ENCODE measurements at regions not wholly inside any gene's neighbourhood (a gene's known extent, or its start where the extent isn't known, plus 50 kb on each side); places are given as distances from the start of the nearest gene placed in this dataset.
"Not testable (repeated sequence)": the region's sequence is repeated elsewhere in the genome, so short reads cannot be mapped to it uniquely, and the experiment has no call there.

DNA sequence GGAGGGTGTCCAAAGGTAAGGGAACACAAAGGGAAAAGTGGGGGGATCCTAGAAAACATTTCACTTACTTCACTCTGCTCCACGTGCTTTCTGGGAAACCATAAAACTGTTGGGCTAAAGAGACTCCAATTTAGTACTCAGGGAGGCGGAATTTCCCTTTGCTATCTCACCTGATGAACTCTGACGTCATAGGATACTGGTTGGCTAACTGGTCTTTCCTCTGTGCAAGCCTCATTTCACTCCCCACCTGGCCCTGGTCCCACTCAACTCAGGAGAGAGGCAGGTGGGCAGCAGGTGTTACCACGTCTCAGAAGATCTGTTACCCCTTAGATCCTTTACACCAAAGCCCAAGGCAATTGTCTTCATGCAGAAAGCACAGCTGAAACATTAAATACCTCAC lies 51.8 kb upstream of the PMAIP1 start:
- no peaks in the 10 kb centered on the region for H3K36me3 ChIP-seq (replicated peaks; ENCODE audit: low read depth, low read length)
- TF ChIP-seq EZH2phosphoT487 (IDR thresholded peaks at IDR 0.05; ENCODE audit: low read depth) = no peak
- TF ChIP-seq, protein P1, sequence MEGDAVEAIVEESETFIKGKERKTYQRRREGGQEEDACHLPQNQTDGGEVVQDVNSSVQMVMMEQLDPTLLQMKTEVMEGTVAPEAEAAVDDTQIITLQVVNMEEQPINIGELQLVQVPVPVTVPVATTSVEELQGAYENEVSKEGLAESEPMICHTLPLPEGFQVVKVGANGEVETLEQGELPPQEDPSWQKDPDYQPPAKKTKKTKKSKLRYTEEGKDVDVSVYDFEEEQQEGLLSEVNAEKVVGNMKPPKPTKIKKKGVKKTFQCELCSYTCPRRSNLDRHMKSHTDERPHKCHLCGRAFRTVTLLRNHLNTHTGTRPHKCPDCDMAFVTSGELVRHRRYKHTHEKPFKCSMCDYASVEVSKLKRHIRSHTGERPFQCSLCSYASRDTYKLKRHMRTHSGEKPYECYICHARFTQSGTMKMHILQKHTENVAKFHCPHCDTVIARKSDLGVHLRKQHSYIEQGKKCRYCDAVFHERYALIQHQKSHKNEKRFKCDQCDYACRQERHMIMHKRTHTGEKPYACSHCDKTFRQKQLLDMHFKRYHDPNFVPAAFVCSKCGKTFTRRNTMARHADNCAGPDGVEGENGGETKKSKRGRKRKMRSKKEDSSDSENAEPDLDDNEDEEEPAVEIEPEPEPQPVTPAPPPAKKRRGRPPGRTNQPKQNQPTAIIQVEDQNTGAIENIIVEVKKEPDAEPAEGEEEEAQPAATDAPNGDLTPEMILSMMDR (IDR thresholded peaks at IDR 0.05; ENCODE audit: low read depth, low read length) = 0 out of 2 replicates have a peak, but pooled peaks have one; percentile 17
- H3K4me2 ChIP-seq (ENCODE audit: low read length) = peak overlapping the region; percentile 71
- no peaks in the 10 kb centered on the region for H4K20me1 ChIP-seq (ENCODE audit: insufficient read depth, low read length)
- H3K4me3 ChIP-seq (ENCODE audit: low read length) = peak overlapping the region; percentile 40
- no peaks in the 10 kb centered on the region for H3K79me2 ChIP-seq (ENCODE audit: low read length)
- H3K27ac ChIP-seq (ENCODE audit: low read length) = peak overlapping the region; percentile 62
- H3K9me3 ChIP-seq (ENCODE audit: insufficient read depth, low read length) = no peaks in the 10 kb centered on the region
- H3K9ac ChIP-seq (ENCODE audit: low read length) = peak overlapping the region; percentile 20; the same call in 1 of the 2 replicates
- no peaks in the 10 kb centered on the region; the same call in 1 of the 2 replicates for H3K27me3 ChIP-seq (ENCODE audit: low read depth, low read length)
- H2AFZ ChIP-seq (ENCODE audit: low read depth, low read length) = peak overlapping the region; percentile 61
- H3K4me1 ChIP-seq (ENCODE audit: low read length) = peaks cover 54% of the 10 kb centered on the region

DNA sequence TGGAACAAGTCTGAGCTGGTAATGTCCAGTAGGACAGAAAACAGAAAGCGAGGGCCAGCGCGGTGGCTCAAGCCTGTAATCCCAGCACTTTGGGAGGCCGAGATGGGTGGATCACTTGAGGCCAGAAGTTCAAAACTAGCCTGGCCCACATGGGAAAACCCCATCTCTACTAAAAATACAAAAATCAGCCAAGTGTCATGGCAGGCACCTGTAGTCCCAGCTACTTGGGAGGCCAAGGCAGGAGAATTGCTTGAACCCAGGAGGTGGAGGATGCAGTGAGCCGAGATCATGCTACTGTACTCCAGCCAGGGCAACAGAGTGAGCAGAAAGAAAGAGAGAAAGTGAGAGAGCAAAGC lies 52.3 kb upstream of the PMAIP1 start:
- peak overlapping the region; percentile 71 for H3K4me2 ChIP-seq (ENCODE audit: low read length)

DNA sequence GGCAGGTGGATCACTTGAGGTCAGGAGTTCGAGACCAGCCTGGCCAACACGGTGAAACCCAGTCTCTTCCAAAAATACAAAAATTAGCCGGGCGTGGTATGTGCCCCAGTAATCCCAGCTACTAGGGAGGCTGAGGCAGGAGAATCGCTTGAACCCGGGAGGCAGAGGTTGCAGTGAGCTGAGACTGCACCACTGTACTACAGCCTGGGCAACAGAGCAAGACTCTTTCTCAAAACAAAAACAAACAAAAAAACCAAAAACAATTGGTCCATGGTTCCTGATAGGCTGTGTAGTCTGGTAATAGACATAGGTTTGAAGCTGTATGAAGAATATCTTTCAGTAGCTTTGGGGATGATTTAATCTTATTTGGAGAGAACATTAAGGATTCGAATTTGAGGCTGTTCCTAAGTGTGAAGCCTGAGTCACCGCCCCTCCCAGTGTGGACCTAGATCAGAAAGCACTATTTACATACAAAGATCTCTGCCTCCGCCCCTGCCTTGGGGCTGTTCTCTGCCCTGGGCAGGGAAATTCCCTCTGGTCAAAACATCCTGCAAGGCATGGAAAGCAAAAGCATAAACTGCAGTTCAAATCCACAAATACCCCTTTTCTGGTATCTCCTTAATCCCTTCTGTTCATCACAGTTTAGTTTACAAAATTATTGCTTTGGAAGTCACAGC lies 52.8 kb upstream of the PMAIP1 start:
- H3K27me3 ChIP-seq (ENCODE audit: low read depth, low read length) = peaks cover 5% of the 10 kb centered on the region
- H3K4me2 ChIP-seq (ENCODE audit: low read length) = peak overlapping the region; percentile 71
- H3K36me3 ChIP-seq (replicated peaks; ENCODE audit: low read depth, low read length) = no peaks in the 10 kb centered on the region
- TF ChIP-seq, protein P1 (IDR thresholded peaks at IDR 0.05; ENCODE audit: low read depth, low read length) = no peak
- no peak for TF ChIP-seq EZH2phosphoT487 (IDR thresholded peaks at IDR 0.05; ENCODE audit: low read depth)
- peak overlapping the region; percentile 62 for H3K27ac ChIP-seq (ENCODE audit: low read length)
- no peaks in the 10 kb centered on the region for H3K79me2 ChIP-seq (ENCODE audit: low read length)
- H4K20me1 ChIP-seq (ENCODE audit: insufficient read depth, low read length) = no peaks in the 10 kb centered on the region
- peak overlapping the region; percentile 20; the same call in 1 of the 2 replicates for H3K9ac ChIP-seq (ENCODE audit: low read length)
- H3K4me3 ChIP-seq (ENCODE audit: low read length) = peak overlapping the region; percentile 40
- H3K9me3 ChIP-seq (ENCODE audit: insufficient read depth, low read length) = no peaks in the 10 kb centered on the region
- H3K4me1 ChIP-seq (ENCODE audit: low read length) = peaks cover 58% of the 10 kb centered on the region
- H2AFZ ChIP-seq (ENCODE audit: low read depth, low read length) = no peak overlapping the region

More for the DNA sequence above, 52.3 kb upstream of the PMAIP1 start:
- H3K36me3 ChIP-seq (replicated peaks; ENCODE audit: low read depth, low read length); H3K9me3 ChIP-seq (ENCODE audit: insufficient read depth, low read length); H4K20me1 ChIP-seq (ENCODE audit: insufficient read depth, low read length); H3K79me2 ChIP-seq (ENCODE audit: low read length); H3K27me3 ChIP-seq (ENCODE audit: low read depth, low read length): not testable (repeated sequence)
- Histone ChIP-seq H3K9ac (ENCODE audit: low read length) (peak overlapping the region; percentile 20; the same call in 1 of the 2 replicates), H2AFZ (ENCODE audit: low read depth, low read length) (peak overlapping the region; percentile 61), H3K27ac (ENCODE audit: low read length) (peak overlapping the region; percentile 62), H3K4me1 (ENCODE audit: low read length) (peaks cover 58% of the 10 kb centered on the region), H3K4me3 (ENCODE audit: low read length) (peak overlapping the region; percentile 40)

DNA sequence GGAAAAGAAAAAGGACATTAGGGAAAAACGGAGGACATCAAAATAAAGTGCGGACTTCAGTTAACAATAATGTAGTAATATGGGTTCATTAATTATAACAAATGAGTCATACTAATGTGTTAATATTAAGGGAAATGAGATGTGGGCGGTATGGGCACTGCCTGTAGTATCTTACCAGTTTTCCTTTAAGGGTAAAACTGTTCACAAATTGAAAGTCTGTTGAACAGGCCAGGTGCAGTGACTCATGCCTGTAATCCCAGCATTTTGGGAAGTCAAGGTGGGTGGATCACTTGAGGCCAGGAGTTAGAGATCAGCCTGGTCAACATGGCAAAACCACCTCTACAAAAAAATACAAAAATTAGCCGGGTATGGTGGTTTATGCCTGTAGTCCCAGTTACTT lies 56.8 kb upstream of the PMAIP1 start:
- Histone ChIP-seq H3K4me3 (ENCODE audit: low read length) (no peak overlapping the region), H2AFZ (ENCODE audit: low read depth, low read length) (no peak overlapping the region), H3K27me3 (ENCODE audit: low read depth, low read length) (peaks cover 20% of the 10 kb centered on the region), H3K79me2 (ENCODE audit: low read length) (no peaks in the 10 kb centered on the region), H4K20me1 (ENCODE audit: insufficient read depth, low read length) (no peaks in the 10 kb centered on the region), H3K9me3 (ENCODE audit: insufficient read depth, low read length) (no peaks in the 10 kb centered on the region), H3K27ac (ENCODE audit: low read length) (no peak overlapping the region), H3K36me3 (replicated peaks; ENCODE audit: low read depth, low read length) (no peaks in the 10 kb centered on the region), H3K9ac (ENCODE audit: low read length) (no peak overlapping the region), H3K4me2 (ENCODE audit: low read length) (peak overlapping the region; percentile 27), H3K4me1 (ENCODE audit: low read length) (peaks cover 41% of the 10 kb centered on the region)
- TF ChIP-seq EZH2phosphoT487 (IDR thresholded peaks at IDR 0.05; ENCODE audit: low read depth) = no peak
- TF ChIP-seq, protein P1 (IDR thresholded peaks at IDR 0.05; ENCODE audit: low read depth, low read length) = no peak
